K562 (cell line): ENCODE measurements at regions not wholly inside any gene's neighbourhood (a gene's known extent, or its start where the extent isn't known, plus 50 kb on each side); places are given as distances from the start of the nearest gene placed in this dataset.

Source experiments
- ATAC-seq: fragments of 200-7000 bp; cut with Tn5 transposase; 3 replicates; pipeline ENCODE4 v1.9.1; 2020; ENCODE audit warnings: moderate library complexity
- BruUV-seq: library from RNA; stranded (reverse); fragments of 400-500 nt; replicated peaks from 2 replicates; lab custom pipeline; 2021; lab: Mats Ljungman, UMichigan
- CTCF ChIA-PET: fragments of 300-600 bp; formaldehyde crosslinking; extraction: SDS; loops from one replicate; lab custom pipeline; 2021; ENCODE audit warnings: low intra/inter-chr PET ratio; lab: Yijun Ruan, JAX
- POLR2A ChIA-PET: fragments of 300-600, 350-650 bp; sonication (Branson Sonifier 250); formaldehyde crosslinking; extraction: SDS; loops from one replicate; lab custom pipeline; 2021; ENCODE audit warnings: antibody characterized with exemption, inconsistent platforms; lab: Yijun Ruan, JAX
- DNase-seq, 4 experiments: peaks; one replicate each; pipeline versions ENCODE4 v3.0.0 to v3.0.0-alpha.2; 2011 to 2018; ENCODE audit warnings: low spot score in 3 of 4, mixed read lengths in 3 of 4; ENCODE audit errors: extremely low read depth in 1 of 4
- FAIRE-seq: peaks from 2 replicates; lab custom pipeline; 2011; peaks lifted over from hg19 to GRCh38; lab: Jason Lieb, UNC
- H2AFZ ChIP-seq: 2 replicates; pipeline ENCODE4 v1.6.0; 2011; ENCODE audit warnings: low read depth, low read length, control low read depth, inconsistent platforms
- H3K27ac ChIP-seq: fragments of 200-600 bp; 3 replicates; pipeline ENCODE4 v1.8.0; 2011; ENCODE audit warnings: low read depth, mild to moderate bottlenecking, control low read depth, inconsistent platforms, low read length, moderate library complexity, mixed read lengths; ENCODE audit errors: extremely low read depth
- H3K27me3 ChIP-seq, 2 experiments: fragments of 300-600 bp in 1 of 2; 2 replicates in 1 of 2; 3 replicates in 1 of 2; pipeline versions ENCODE4 v1.6.0 to v1.8.0; 2011; ENCODE audit warnings: inconsistent platforms in 2 of 2, low read length in 2 of 2, mild to moderate bottlenecking in 1 of 2, mixed read lengths in 1 of 2, moderate library complexity in 1 of 2; ENCODE audit not compliant: control insufficient read depth in 2 of 2, insufficient read depth in 2 of 2
- H3K36me3 ChIP-seq: fragments of 300-600 bp; 3 replicates; pipeline ENCODE4 v1.8.0; 2011; ENCODE audit warnings: mild to moderate bottlenecking, low read length, inconsistent platforms; ENCODE audit not compliant: control insufficient read depth, insufficient read depth
- H3K4me1 ChIP-seq, 2 experiments: fragments of 200-600 bp in 1 of 2; replicated peaks in 1 of 2; 2 replicates in 1 of 2; 3 replicates in 1 of 2; pipeline versions ENCODE4 v1.5.1 to v1.8.0; 2011; ENCODE audit warnings: inconsistent platforms in 2 of 2, low read length in 2 of 2, mild to moderate bottlenecking in 1 of 2, mixed read lengths in 1 of 2, moderate library complexity in 1 of 2; ENCODE audit not compliant: control insufficient read depth in 2 of 2, insufficient read depth in 2 of 2
- H3K4me2 ChIP-seq: 2 replicates; pipeline ENCODE4 v1.6.1; 2011; ENCODE audit warnings: low read length, control low read depth, inconsistent platforms, mixed read lengths; ENCODE audit not compliant: insufficient read depth
- H3K4me3 ChIP-seq: fragments of 200-600 bp; sonication (generic), shearing (Covaris generic); 2 replicates; pipeline ENCODE4 v1.5.1; 2016; ENCODE audit warnings: control low read depth, inconsistent platforms
- H3K79me2 ChIP-seq: fragments of 200-600 bp; 3 replicates; pipeline ENCODE4 v1.8.0; 2011; ENCODE audit warnings: low read length, inconsistent platforms; ENCODE audit not compliant: control insufficient read depth, insufficient read depth
- H3K9ac ChIP-seq, 2 experiments: 2 replicates each; pipeline versions ENCODE4 v1.6.0 to v1.6.1; 2011; ENCODE audit warnings: low read depth in 2 of 2, low read length in 2 of 2, control low read depth in 1 of 2, inconsistent platforms in 1 of 2, mild to moderate bottlenecking in 1 of 2, mixed read lengths in 1 of 2; ENCODE audit not compliant: insufficient read depth in 1 of 2
- H3K9me1 ChIP-seq: one replicate; pipeline ENCODE4 v1.6.0; 2011; ENCODE audit warnings: inconsistent platforms, mild to moderate bottlenecking, low read length, moderate library complexity; ENCODE audit not compliant: control insufficient read depth, insufficient read depth
- H3K9me3 ChIP-seq: replicated peaks from 2 replicates; pipeline ENCODE4 v1.5.1; 2011; ENCODE audit warnings: low read depth, low read length, inconsistent platforms; ENCODE audit not compliant: control insufficient read depth, insufficient read depth
- H4K20me1 ChIP-seq: replicated peaks from 2 replicates; pipeline ENCODE4 v1.6.1; 2011; ENCODE audit warnings: low read length, inconsistent platforms, mixed read lengths; ENCODE audit not compliant: control insufficient read depth, insufficient read depth
- E2F1 ChIP-seq: sonication (generic); formaldehyde crosslinking; IDR thresholded peaks from 2 replicates; pipeline ENCODE4 v1.8.1; 2023; ENCODE audit warnings: mild to moderate bottlenecking, missing genetic modification reagents, moderate library complexity
- ERF ChIP-seq: fragments of 450-650 bp; formaldehyde crosslinking; IDR thresholded peaks from 2 replicates; pipeline ENCODE4 v1.4.0; 2020; ENCODE audit warnings: mild to moderate bottlenecking, mixed read lengths
- HNRNPL ChIP-seq: fragments of 200-400 bp; formaldehyde crosslinking; IDR thresholded peaks from 2 replicates; pipeline ENCODE4 v1.6.1; 2017; ENCODE audit warnings: low read depth, mild to moderate bottlenecking, low read length
- PBX2 ChIP-seq, 2 experiments: IDR thresholded peaks in 1 of 2; conservative IDR thresholded peaks in 1 of 2; 2 replicates each; pipeline ENCODE4 v1.6.1; 2016; ENCODE audit warnings: low read depth in 2 of 2, mild to moderate bottlenecking in 1 of 2, missing compliant biosample characterization in 1 of 2, missing genetic modification characterization in 1 of 2, moderate library complexity in 1 of 2
- POU5F1 ChIP-seq: fragments of 150-350 bp; IDR thresholded peaks from 2 replicates; pipeline ENCODE4 v1.6.1; 2014; ENCODE audit warnings: borderline replicate concordance, low read length, low read depth, mild to moderate bottlenecking; ENCODE audit not compliant: partially characterized antibody
- SIN3B ChIP-seq: fragments of 450-650 bp; IDR thresholded peaks from 2 replicates; pipeline ENCODE4 v1.6.1; 2017; ENCODE audit warnings: low read depth, mild to moderate bottlenecking, moderate library complexity
- SOX6 ChIP-seq: fragments of 450-650 bp; IDR thresholded peaks from 2 replicates; pipeline ENCODE4 v1.6.1; 2014; ENCODE audit warnings: mild to moderate bottlenecking
- ZNF280A ChIP-seq: fragments of 450-650 bp; IDR thresholded peaks from 2 replicates; pipeline ENCODE4 v1.6.1; 2018; ENCODE audit warnings: mild to moderate bottlenecking, low read depth; ENCODE audit not compliant: partially characterized antibody
- WGBS: fragments of 100-300 bp; shearing (Covaris generic); methylation state at CpG from one replicate; pipeline ENCODE4 v1.1.6; 2016; ENCODE audit warnings: low coverage, mixed read lengths; ENCODE audit not compliant: insufficient coverage; ENCODE audit errors: missing lambda C conversion rate; 5-methylcytosine and 5-hydroxymethylcytosine counted together
- in situ Hi-C: fragments of 300-500 bp; cut with MboI; formaldehyde crosslinking; loops from 4 replicates; pipeline ENCODE4 v1.15.0; 2018; ENCODE audit warnings: inconsistent platforms, mixed read lengths
- intact Hi-C: fragments of 100-400 bp; cut with micrococcal nuclease; formaldehyde crosslinking; loops from 2 replicates; pipeline ENCODE4 v1.14.2; 2022

GRCh38 chr7:18370633-18371032, 124.9 kb upstream of the HDAC9 start:
- Histone ChIP-seq H3K9ac (no peak overlapping the region), H3K36me3 (no peaks in the 10 kb centered on the region), H3K4me3 (no peak overlapping the region), H2AFZ (no peak overlapping the region), H3K4me2 (no peak overlapping the region), H4K20me1 (no peaks in the 10 kb centered on the region), H3K79me2 (no peaks in the 10 kb centered on the region), H3K4me1 (no peaks in the 10 kb centered on the region), H3K9me3 (no peaks in the 10 kb centered on the region), H3K27me3 (no peaks in the 10 kb centered on the region), H3K27ac (no peak overlapping the region), H3K9me1 (no peaks in the 10 kb centered on the region)
- BruUV-seq, result no TSS peak
- TF ChIP-seq SIN3B, result no peak
- TF ChIP-seq HNRNPL, result no peak
- ATAC-seq (no peak), FAIRE-seq (no peak), DNase-seq (no peak)
- CTCF ChIA-PET, result no interaction called here
- WGBS, result 0% methylated on average over 5 of the region's 5 CpGs
- in situ Hi-C loops, result loop anchor here (25.0 kb wide), 1 partner anchor 1292 kb away; no protein-coding TSS in a partner anchor
- intact Hi-C loops, result no loop called here
- POLR2A ChIA-PET, result no interaction called here

- ATAC-seq (no peak), FAIRE-seq (no peak), DNase-seq (no peak)
- intact Hi-C loops (no loop called here), in situ Hi-C loops (no loop called here)
- Histone ChIP-seq H3K79me2 (no peaks in the 10 kb centered on the region), H3K9me1 (no peaks in the 10 kb centered on the region), H3K4me3 (no peak overlapping the region), H3K4me1 (no peaks in the 10 kb centered on the region), H4K20me1 (no peaks in the 10 kb centered on the region), H3K27ac (no peak overlapping the region), H2AFZ (no peak overlapping the region), H3K36me3 (no peaks in the 10 kb centered on the region), H3K9me3 (no peaks in the 10 kb centered on the region), H3K9ac (no peak overlapping the region), H3K4me2 (no peak overlapping the region), H3K27me3 (no peaks in the 10 kb centered on the region)
- 0% methylated on average over 2 of the region's 2 CpGs for WGBS
- TF ChIP-seq POU5F1 (no peak), E2F1 (CRISPR knock-in tag) (no peak), ERF (CRISPR knock-in tag) (no peak), ZNF280A (no peak), PBX2 (CRISPR knock-in tag; IDR thresholded peaks at IDR 0.05; ENCODE audit: low read depth) (no peak), PBX2 (tag; conservative IDR thresholded peaks at IDR 0.05; ENCODE audit: low read depth) (no peak), SOX6 (no peak)
- no TSS peak for BruUV-seq
- CTCF ChIA-PET, result no interaction called here
- POLR2A ChIA-PET, result no interaction called here
Measured at GRCh38 chr7:18378989-18379605, 116.5 kb upstream of the HDAC9 start.
